ENCODE measurements at regions not wholly inside any gene's neighbourhood (a gene's known extent, or its start where the extent isn't known, plus 50 kb on each side); places are given as distances from the start of the nearest gene placed in this dataset.

DNA sequence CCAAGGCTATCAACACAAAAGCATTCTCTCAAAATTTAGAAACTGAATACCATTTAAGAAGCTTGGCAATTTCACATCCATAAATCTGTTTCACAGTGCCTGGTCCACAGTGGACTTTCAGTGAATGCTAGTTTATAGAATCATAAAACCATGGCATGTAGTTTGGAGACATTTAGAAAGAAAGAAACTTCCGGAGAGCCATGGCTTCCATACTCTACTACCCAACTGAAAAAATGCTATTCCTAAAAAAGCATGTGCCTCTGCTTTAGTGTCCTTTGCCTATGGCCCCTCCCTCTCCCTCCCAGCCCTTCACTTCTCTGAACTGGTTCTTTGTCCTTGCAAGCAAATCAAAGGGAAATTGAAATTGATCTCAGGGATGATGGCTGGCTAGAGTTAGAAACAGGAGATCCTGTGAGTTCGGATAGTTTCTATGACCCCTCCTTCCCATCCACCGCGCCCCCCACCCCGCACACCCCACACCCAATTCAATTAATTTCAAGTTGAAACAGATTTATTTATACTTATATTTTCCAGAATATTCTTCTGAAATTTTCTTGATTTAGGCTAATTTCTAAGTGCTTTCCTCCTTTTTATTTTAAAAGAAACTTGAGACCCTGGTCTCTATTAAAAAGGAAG is 248.3 kb downstream of the TRIB2 start:
- H3K36me3 ChIP-seq (ENCODE audit: low read length): no peaks in the 10 kb centered on the region
- H3K9ac ChIP-seq (ENCODE audit: low read length): no peak overlapping the region
- no peaks in the 10 kb centered on the region for H4K20me1 ChIP-seq (ENCODE audit: low read depth, low read length)
- H3F3A ChIP-seq (ENCODE audit: insufficient read depth): no peaks in the 10 kb centered on the region
- H3K27me3 ChIP-seq (ENCODE audit: low read length): peaks cover 3% of the 10 kb centered on the region; the same call in 1 of the 2 replicates
- no peak overlapping the region for H3K27ac ChIP-seq (ENCODE audit: low read depth, low read length)
- H3K79me2 ChIP-seq (ENCODE audit: insufficient read depth, low read length): no peaks in the 10 kb centered on the region
- no peak overlapping the region for H2AFZ ChIP-seq (ENCODE audit: low read depth, low read length, severe bottlenecking)
- TF ChIP-seq EZH2phosphoT487 (conservative IDR thresholded peaks at IDR 0.05; ENCODE audit: low read length): no peak
- TF ChIP-seq, protein P1, sequence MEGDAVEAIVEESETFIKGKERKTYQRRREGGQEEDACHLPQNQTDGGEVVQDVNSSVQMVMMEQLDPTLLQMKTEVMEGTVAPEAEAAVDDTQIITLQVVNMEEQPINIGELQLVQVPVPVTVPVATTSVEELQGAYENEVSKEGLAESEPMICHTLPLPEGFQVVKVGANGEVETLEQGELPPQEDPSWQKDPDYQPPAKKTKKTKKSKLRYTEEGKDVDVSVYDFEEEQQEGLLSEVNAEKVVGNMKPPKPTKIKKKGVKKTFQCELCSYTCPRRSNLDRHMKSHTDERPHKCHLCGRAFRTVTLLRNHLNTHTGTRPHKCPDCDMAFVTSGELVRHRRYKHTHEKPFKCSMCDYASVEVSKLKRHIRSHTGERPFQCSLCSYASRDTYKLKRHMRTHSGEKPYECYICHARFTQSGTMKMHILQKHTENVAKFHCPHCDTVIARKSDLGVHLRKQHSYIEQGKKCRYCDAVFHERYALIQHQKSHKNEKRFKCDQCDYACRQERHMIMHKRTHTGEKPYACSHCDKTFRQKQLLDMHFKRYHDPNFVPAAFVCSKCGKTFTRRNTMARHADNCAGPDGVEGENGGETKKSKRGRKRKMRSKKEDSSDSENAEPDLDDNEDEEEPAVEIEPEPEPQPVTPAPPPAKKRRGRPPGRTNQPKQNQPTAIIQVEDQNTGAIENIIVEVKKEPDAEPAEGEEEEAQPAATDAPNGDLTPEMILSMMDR (IDR thresholded peaks at IDR 0.05; ENCODE audit: insufficient read depth, low read length, poor library complexity, severe bottlenecking): no peak
- H3K4me3 ChIP-seq (ENCODE audit: insufficient read depth, low read length, poor library complexity, severe bottlenecking): no peak overlapping the region
- no peak overlapping the region for H3K4me2 ChIP-seq (ENCODE audit: low read depth, low read length, poor library complexity, severe bottlenecking)
- H3K9me3 ChIP-seq (ENCODE audit: insufficient read depth, low read length): no peaks in the 10 kb centered on the region
- 0 out of 2 replicates have a peak, but pooled peaks cover 2% of the 10 kb centered on the region for H3K9me2 ChIP-seq (replicated peaks; ENCODE audit: insufficient read depth, low read length)

DNA sequence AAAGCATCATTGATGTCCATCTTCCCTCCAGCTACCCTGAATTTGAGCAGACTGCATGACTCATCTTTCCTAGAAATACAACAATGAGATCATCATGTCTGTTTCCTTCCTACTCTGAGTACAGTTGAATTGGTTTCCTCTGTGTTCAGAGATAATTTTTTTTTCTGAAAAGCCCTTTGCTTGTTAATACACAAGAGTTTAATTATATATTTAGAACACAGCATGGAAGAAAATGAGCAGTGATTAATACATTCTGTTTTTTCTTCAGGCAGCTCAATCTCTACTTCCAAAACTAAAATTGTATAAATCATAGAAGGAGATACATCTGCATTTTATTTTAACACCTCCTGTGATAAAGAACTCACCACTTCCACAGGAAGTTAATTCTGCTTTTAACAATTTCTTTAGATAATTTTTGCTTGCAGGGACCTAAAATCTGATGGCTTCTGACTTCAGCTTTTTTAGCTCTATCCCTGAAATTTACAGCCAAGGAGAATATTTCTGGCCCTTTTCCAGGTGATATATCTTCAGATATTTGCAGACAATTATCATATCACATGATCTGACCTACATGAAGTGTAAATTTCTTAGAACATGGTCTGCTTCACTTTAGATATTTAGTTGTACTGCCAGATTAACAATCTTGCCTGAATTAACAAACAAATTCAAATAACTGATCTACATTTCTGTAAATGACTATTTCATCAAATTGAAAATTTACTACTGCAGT is 249.0 kb downstream of the TRIB2 start:
- H3K9me2 ChIP-seq (replicated peaks; ENCODE audit: insufficient read depth, low read length): no peaks in the 10 kb centered on the region
- H3K4me2 ChIP-seq (ENCODE audit: low read depth, low read length, poor library complexity, severe bottlenecking): no peak overlapping the region
- no peak overlapping the region for H2AFZ ChIP-seq (ENCODE audit: low read depth, low read length, severe bottlenecking)
- no peaks in the 10 kb centered on the region for H3K36me3 ChIP-seq (ENCODE audit: low read length)
- no peaks in the 10 kb centered on the region for H3F3A ChIP-seq (ENCODE audit: insufficient read depth)
- H3K4me3 ChIP-seq (ENCODE audit: insufficient read depth, low read length, poor library complexity, severe bottlenecking): no peak overlapping the region
- no peak overlapping the region for H3K9ac ChIP-seq (ENCODE audit: low read length)
- no peak overlapping the region for H3K27ac ChIP-seq (ENCODE audit: low read depth, low read length)
- TF ChIP-seq, protein P1 (IDR thresholded peaks at IDR 0.05; ENCODE audit: insufficient read depth, low read length, poor library complexity, severe bottlenecking): no peak
- no peak for TF ChIP-seq EZH2phosphoT487 (conservative IDR thresholded peaks at IDR 0.05; ENCODE audit: low read length)
- H4K20me1 ChIP-seq (ENCODE audit: low read depth, low read length): no peaks in the 10 kb centered on the region
- H3K9me3 ChIP-seq (ENCODE audit: insufficient read depth, low read length): no peaks in the 10 kb centered on the region
- H3K79me2 ChIP-seq (ENCODE audit: insufficient read depth, low read length): no peaks in the 10 kb centered on the region
- no peaks in the 10 kb centered on the region for H3K27me3 ChIP-seq (ENCODE audit: low read length)

DNA sequence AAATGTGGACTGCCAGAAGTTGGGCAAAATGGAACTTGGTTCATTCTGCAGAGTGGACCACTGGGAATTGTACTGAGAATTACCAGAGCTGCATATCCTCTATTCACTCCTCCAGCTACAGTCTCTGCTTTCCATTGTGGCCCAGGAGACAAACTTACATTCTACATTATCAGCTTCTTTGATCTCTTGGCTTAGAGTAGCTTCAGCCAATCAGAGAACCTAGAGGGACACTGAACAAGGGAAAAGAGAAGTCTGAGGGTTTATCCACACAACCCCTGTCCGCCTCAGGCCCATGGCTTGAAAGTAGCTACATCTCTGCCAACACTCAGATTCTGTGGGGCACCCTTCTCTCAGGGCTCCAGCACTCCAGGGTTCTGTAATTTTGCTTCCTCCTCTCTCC is 251.1 kb downstream of the TRIB2 start:
- no peak overlapping the region for H3K4me3 ChIP-seq (ENCODE audit: insufficient read depth, low read length, poor library complexity, severe bottlenecking)
- H2AFZ ChIP-seq (ENCODE audit: low read depth, low read length, severe bottlenecking): no peak overlapping the region
- no peak overlapping the region for H3K27ac ChIP-seq (ENCODE audit: low read depth, low read length)
- H3K9ac ChIP-seq (ENCODE audit: low read length): no peak overlapping the region
- TF ChIP-seq, protein P1 (IDR thresholded peaks at IDR 0.05; ENCODE audit: insufficient read depth, low read length, poor library complexity, severe bottlenecking): no peak
- no peak for TF ChIP-seq EZH2phosphoT487 (conservative IDR thresholded peaks at IDR 0.05; ENCODE audit: low read length)
- H3K9me2 ChIP-seq (replicated peaks; ENCODE audit: insufficient read depth, low read length): no peaks in the 10 kb centered on the region
- no peaks in the 10 kb centered on the region for H3K27me3 ChIP-seq (ENCODE audit: low read length)
- no peaks in the 10 kb centered on the region for H3K36me3 ChIP-seq (ENCODE audit: low read length)
- no peak overlapping the region for H3K4me2 ChIP-seq (ENCODE audit: low read depth, low read length, poor library complexity, severe bottlenecking)
- H3K9me3 ChIP-seq (ENCODE audit: insufficient read depth, low read length): no peaks in the 10 kb centered on the region
- no peaks in the 10 kb centered on the region for H4K20me1 ChIP-seq (ENCODE audit: low read depth, low read length)
- no peaks in the 10 kb centered on the region for H3F3A ChIP-seq (ENCODE audit: insufficient read depth)
- H3K79me2 ChIP-seq (ENCODE audit: insufficient read depth, low read length): no peaks in the 10 kb centered on the region
